ENCODE measurements at regions not wholly inside any gene's neighbourhood (a gene's known extent, or its start where the extent isn't known, plus 50 kb on each side); places are given as distances from the start of the nearest gene placed in this dataset.

- Mint-ChIP-seq H3K27ac (ENCODE audit: unreplicated experiment) (no peak overlapping the region), H3K4me1 (ENCODE audit: low read depth, unreplicated experiment) (peaks cover 19% of the 10 kb centered on the region), H3K27me3 (ENCODE audit: unreplicated experiment) (no peaks in the 10 kb centered on the region), H3K36me3 (ENCODE audit: unreplicated experiment) (no peaks in the 10 kb centered on the region), H3K9me3 (ENCODE audit: unreplicated experiment) (no peaks in the 10 kb centered on the region), H3K4me3 (ENCODE audit: unreplicated experiment) (no peak overlapping the region)
- DNase-seq, result no peak
- TF ChIP-seq CTCF (IDR thresholded peaks at IDR 0.05; ENCODE audit: partially characterized antibody, unreplicated experiment), result no peak
Measured at GRCh38 chr16:86304868-86305267, 205.5 kb upstream of the FOXF1 start.

- no peak for TF ChIP-seq CTCF (IDR thresholded peaks at IDR 0.05; ENCODE audit: partially characterized antibody, unreplicated experiment)
- Mint-ChIP-seq H3K27me3 (ENCODE audit: unreplicated experiment) (peaks cover 1% of the 10 kb centered on the region), H3K36me3 (ENCODE audit: unreplicated experiment) (no peaks in the 10 kb centered on the region)
Measured at GRCh38 chr16:86305440-86305839, 204.9 kb upstream of the FOXF1 start.

GRCh38 chr16:86306011-86306644 is 204.2 kb upstream of the FOXF1 start:
- no peak for DNase-seq
- H3K4me3 Mint-ChIP-seq (ENCODE audit: unreplicated experiment), result no peak overlapping the region
- peaks cover 3% of the 10 kb centered on the region for H3K27me3 Mint-ChIP-seq (ENCODE audit: unreplicated experiment)
- no peak for TF ChIP-seq CTCF (IDR thresholded peaks at IDR 0.05; ENCODE audit: partially characterized antibody, unreplicated experiment)
- no peak overlapping the region for H3K27ac Mint-ChIP-seq (ENCODE audit: unreplicated experiment)
- H3K36me3 Mint-ChIP-seq (ENCODE audit: unreplicated experiment), result no peaks in the 10 kb centered on the region
- H3K4me1 Mint-ChIP-seq (ENCODE audit: low read depth, unreplicated experiment), result peaks cover 11% of the 10 kb centered on the region
- no peaks in the 10 kb centered on the region for H3K9me3 Mint-ChIP-seq (ENCODE audit: unreplicated experiment)

More at GRCh38 chr16:86305440-86305839, 204.9 kb upstream of the FOXF1 start:
- H3K27ac Mint-ChIP-seq (ENCODE audit: unreplicated experiment), result no peak overlapping the region
- no peak overlapping the region for H3K4me3 Mint-ChIP-seq (ENCODE audit: unreplicated experiment)
- DNase-seq, result no peak
- no peaks in the 10 kb centered on the region for H3K9me3 Mint-ChIP-seq (ENCODE audit: unreplicated experiment)
- H3K4me1 Mint-ChIP-seq (ENCODE audit: low read depth, unreplicated experiment), result peaks cover 14% of the 10 kb centered on the region

GRCh38 chr16:86306811-86307513 is 203.4 kb upstream of the FOXF1 start:
- Mint-ChIP-seq H3K9me3 (ENCODE audit: unreplicated experiment) (peaks cover 2% of the 10 kb centered on the region), H3K4me3 (ENCODE audit: unreplicated experiment) (no peak overlapping the region), H3K27ac (ENCODE audit: unreplicated experiment) (no peak overlapping the region), H3K4me1 (ENCODE audit: low read depth, unreplicated experiment) (peaks cover 3% of the 10 kb centered on the region), H3K27me3 (ENCODE audit: unreplicated experiment) (peaks cover 6% of the 10 kb centered on the region), H3K36me3 (ENCODE audit: unreplicated experiment) (no peaks in the 10 kb centered on the region)
- DNase-seq, result no peak
- TF ChIP-seq CTCF (IDR thresholded peaks at IDR 0.05; ENCODE audit: partially characterized antibody, unreplicated experiment), result no peak

GRCh38 chr16:86307514-86307903 is 202.8 kb upstream of the FOXF1 start:
- Mint-ChIP-seq H3K9me3 (ENCODE audit: unreplicated experiment) (peaks cover 2% of the 10 kb centered on the region), H3K4me1 (ENCODE audit: low read depth, unreplicated experiment) (no peaks in the 10 kb centered on the region), H3K36me3 (ENCODE audit: unreplicated experiment) (no peaks in the 10 kb centered on the region), H3K27me3 (ENCODE audit: unreplicated experiment) (peaks cover 9% of the 10 kb centered on the region), H3K4me3 (ENCODE audit: unreplicated experiment) (no peak overlapping the region), H3K27ac (ENCODE audit: unreplicated experiment) (no peak overlapping the region)
- TF ChIP-seq CTCF (IDR thresholded peaks at IDR 0.05; ENCODE audit: partially characterized antibody, unreplicated experiment), result no peak
- no peak for DNase-seq

Measured in glutamatergic neuron (in vitro differentiated cells).